Neural cell (in vitro differentiated cells): ENCODE measurements at regions not wholly inside any gene's neighbourhood (a gene's known extent, or its start where the extent isn't known, plus 50 kb on each side); places are given as distances from the start of the nearest gene placed in this dataset.

Source experiments
- CTCF ChIP-seq: fragments of 450-650 bp; IDR thresholded peaks from 2 replicates; pipeline ENCODE4 v1.5.1; 2014; ENCODE audit warnings: antibody characterized with exemption, mild to moderate bottlenecking, moderate library complexity; ENCODE audit not compliant: poor library complexity, severe bottlenecking
- EP300 ChIP-seq: fragments of 450-650 bp; conservative IDR thresholded peaks from 2 replicates; pipeline ENCODE4 v1.6.1; 2014; ENCODE audit warnings: antibody characterized with exemption, mild to moderate bottlenecking, moderate library complexity; ENCODE audit not compliant: poor library complexity, severe bottlenecking
- EZH2 ChIP-seq: fragments of 200-600, 300-800 bp; shearing (Covaris generic), sonication (generic); IDR thresholded peaks from 2 replicates; pipeline ENCODE4 v1.6.1; 2014; ENCODE audit warnings: antibody characterized with exemption, low read length, borderline replicate concordance, mild to moderate bottlenecking; ENCODE audit not compliant: insufficient read depth, poor library complexity, severe bottlenecking
- POLR2AphosphoS5 ChIP-seq: IDR thresholded peaks from 2 replicates; pipeline ENCODE4 v1.6.1; 2012
- RAD21 ChIP-seq: fragments of 450-650 bp; conservative IDR thresholded peaks from 2 replicates; pipeline ENCODE4 v1.6.1; 2014; ENCODE audit warnings: antibody characterized with exemption, mild to moderate bottlenecking, moderate library complexity
- SMC3 ChIP-seq: fragments of 450-650 bp; conservative IDR thresholded peaks from 2 replicates; pipeline ENCODE4 v1.6.1; 2014; ENCODE audit warnings: antibody characterized with exemption, mild to moderate bottlenecking, moderate library complexity; ENCODE audit not compliant: poor library complexity
- TAF1 ChIP-seq: IDR thresholded peaks from 2 replicates; pipeline ENCODE4 v1.6.1; 2012; ENCODE audit warnings: low read depth
- TF ChIP-seq, protein P1 (sequence below): IDR thresholded peaks from 2 replicates; pipeline ENCODE4 v1.6.1; 2012; ENCODE audit warnings: borderline replicate concordance

DNA sequence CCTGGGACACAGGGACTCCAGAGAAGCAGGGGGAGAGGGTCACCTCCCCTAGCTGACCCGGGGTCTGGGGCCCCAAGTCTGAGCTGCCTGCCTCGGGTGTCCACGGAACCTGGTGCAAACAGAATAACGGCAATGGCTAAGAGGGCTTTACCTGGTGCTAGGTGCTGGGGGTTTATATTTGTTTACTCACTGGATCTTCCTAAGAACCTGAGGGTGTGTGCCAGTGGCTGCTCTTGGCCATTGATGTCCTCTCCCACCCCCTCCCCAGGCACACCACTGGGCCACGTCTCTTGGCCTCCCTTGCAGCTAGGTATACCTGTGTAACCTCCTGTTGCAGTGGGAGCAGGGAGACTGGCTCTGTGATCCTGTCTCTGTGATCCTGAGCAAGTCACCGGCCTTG is 157.9 kb upstream of the MLN start:
- TF ChIP-seq CTCF, result no peak
- TF ChIP-seq RAD21, result no peak
- no peak for TF ChIP-seq SMC3
- TF ChIP-seq, protein P1, sequence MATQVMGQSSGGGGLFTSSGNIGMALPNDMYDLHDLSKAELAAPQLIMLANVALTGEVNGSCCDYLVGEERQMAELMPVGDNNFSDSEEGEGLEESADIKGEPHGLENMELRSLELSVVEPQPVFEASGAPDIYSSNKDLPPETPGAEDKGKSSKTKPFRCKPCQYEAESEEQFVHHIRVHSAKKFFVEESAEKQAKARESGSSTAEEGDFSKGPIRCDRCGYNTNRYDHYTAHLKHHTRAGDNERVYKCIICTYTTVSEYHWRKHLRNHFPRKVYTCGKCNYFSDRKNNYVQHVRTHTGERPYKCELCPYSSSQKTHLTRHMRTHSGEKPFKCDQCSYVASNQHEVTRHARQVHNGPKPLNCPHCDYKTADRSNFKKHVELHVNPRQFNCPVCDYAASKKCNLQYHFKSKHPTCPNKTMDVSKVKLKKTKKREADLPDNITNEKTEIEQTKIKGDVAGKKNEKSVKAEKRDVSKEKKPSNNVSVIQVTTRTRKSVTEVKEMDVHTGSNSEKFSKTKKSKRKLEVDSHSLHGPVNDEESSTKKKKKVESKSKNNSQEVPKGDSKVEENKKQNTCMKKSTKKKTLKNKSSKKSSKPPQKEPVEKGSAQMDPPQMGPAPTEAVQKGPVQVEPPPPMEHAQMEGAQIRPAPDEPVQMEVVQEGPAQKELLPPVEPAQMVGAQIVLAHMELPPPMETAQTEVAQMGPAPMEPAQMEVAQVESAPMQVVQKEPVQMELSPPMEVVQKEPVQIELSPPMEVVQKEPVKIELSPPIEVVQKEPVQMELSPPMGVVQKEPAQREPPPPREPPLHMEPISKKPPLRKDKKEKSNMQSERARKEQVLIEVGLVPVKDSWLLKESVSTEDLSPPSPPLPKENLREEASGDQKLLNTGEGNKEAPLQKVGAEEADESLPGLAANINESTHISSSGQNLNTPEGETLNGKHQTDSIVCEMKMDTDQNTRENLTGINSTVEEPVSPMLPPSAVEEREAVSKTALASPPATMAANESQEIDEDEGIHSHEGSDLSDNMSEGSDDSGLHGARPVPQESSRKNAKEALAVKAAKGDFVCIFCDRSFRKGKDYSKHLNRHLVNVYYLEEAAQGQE, result no peak
- TF ChIP-seq POLR2AphosphoS5, result no peak
- TF ChIP-seq EP300, result no peak
- TF ChIP-seq EZH2, result no peak
- TF ChIP-seq TAF1, result no peak
